Cerebellar cortex (tissue), 1 donor: ENCODE measurements at regions not wholly inside any gene's neighbourhood (a gene's known extent, or its start where the extent isn't known, plus 50 kb on each side); places are given as distances from the start of the nearest gene placed in this dataset.
A peak's percentile ranks its signal among the peaks of the same experiment; 100 is the strongest.
"Not testable (repeated sequence)": the region's sequence is repeated elsewhere in the genome, so short reads cannot be mapped to it uniquely, and the experiment has no call there.

ENCODE experiments used
- DNase-seq: peaks from one replicate; pipeline ENCODE4 v3.0.0-alpha.2; 2015; ENCODE audit warnings: low spot score

DNA sequence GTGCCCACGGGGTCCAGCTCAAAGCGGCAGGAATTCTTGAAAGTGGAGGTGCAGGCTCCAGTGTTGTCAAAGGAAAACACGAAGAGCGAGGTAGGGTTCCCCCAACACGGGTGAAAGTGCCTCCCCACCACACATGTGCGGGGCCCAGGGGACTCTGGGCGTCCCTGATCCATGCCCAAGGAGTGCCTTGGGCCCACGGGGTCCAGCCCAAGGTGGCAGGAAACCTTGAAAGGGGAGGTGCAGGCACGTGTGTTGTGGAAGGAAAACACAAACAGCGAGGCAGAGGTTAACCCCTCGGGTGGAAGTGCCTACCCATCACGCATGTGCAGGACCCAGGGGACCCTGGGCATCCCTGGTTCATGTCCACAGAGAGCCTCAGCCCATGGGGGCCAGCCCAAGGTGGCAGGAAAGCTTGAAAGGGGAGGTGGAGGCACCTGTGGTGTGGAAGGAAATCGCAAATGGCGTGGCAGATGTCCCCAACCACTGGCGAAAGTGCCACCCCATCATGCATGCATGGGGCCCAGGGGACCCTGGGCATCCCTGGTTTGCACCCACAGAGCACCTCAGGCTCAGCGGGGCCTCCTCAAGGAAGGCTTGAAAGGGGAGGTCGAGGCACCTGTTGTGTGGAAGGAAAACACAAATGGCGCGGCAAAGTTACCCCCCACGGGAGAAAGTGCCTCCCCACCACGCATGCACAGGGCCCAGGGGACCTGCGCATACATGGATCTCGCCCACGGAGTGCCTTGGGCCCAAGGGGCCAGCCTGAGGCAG, 584.6 kb downstream of the ALG10 start:
- DNase-seq, result no peak

DNA sequence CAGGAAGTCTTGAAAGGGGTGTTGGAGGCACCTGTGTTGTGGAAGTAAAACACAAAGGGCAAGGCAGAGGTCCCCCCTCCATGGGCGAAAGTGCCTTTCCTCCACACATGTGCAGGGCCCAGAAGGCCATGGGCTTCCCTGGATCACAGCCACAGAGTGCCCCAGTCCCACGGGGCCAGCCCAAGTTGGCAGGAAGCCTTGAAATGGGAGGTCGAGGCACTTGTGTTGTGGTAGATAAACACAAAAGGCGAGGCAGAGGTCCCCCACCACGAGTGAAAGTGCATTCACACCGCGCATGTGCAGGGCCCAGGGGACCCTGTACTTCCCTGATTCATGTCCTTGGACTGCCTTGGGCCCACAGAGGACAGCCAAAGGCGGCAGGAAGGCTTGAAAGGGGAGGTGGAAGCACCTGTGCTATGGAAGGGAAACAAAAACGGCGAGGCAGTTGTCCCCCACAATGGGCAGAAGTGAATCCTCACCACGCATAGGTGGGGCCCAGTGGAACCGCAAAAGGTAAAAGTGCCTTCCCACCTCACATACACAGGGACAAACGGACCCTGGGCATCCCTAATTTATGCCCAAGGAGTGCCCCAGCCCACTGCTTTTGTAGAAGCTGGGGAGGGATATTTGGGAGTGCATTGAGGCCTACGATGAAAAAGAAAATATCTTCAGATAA, 585.4 kb downstream of the ALG10 start:
- DNase-seq, result no peak

DNA sequence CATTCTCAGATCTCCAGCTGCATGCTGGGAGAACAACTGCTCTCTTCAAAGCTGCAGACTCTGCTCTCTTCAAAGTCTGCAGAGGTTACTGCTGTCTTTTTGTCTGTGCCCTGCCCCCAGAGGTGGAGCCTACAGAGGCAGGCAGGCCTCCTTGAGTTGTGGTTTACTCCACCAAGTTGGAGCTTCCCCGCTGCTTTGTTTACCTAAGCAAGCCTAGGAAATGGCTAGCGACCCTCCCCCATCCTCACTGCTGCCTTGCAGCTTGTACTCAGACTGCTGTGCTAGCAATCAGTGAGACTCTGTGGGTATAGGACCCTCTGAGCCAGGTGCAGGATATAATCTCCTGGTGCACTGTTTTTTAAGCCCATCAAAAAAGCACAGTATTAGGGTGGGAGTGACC, 591.7 kb downstream of the ALG10 start:
- DNase-seq, result not testable (repeated sequence)

DNA sequence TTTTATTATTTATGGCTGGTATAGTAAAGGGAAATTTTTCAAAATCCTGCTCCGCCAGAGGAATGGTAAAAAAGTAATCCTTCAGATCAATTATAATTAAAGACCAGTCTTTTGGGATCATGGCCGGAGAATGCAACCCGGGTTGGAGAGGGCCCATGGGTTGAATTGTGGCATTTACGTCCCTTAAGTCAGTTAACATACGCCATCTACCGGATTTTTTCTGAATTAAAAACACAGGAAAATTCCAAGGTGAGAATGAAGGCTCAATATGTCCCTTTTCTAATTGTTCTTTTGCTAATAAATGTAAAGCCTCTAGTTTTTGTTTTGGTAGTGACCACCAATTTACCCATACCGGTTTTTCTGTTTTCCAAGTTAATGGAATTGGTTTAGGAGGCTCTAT, 602.8 kb downstream of the ALG10 start:
- DNase-seq, result peak; percentile 6

DNA sequence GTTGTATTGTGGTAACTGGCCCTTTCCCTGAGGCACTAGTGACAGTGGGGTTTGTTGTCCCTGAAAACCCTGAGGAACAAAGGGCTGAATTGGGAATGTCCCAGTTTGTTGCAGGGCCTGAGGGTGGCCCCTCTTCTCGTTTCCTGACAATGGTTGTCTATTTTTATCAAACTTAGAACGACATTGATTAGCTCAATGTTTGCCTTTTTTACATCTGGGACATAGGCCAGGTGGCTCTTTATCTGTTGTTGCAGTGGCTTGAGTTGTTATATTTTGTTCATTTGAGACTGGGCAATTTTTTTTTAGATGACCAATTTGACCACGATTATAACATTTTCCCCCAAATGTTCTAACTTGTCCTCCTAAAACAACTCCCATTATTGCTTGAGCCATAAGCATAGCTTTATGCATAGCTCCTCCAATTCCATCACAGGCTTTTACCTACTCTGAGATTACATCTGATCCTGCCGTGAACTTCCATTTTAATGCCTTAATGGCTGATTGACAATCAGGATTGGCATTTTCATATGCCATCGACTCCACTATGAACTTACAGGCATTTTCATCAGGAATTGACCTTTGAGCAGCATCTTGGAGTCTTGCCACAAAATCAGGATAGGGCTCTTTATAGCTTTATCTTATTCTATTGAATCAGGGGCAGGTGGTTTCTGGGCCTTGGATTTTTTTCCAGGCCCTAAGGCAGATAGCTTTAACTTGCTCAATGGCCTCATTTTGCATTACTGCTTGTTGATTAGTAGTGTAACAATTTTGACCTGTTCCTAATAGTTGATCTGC, 604.3 kb downstream of the ALG10 start:
- DNase-seq, result no peak
